OCI-LY3 (cell line): ENCODE measurements at regions not wholly inside any gene's neighbourhood (a gene's known extent, or its start where the extent isn't known, plus 50 kb on each side); places are given as distances from the start of the nearest gene placed in this dataset.

Source experiments
- EZH2phosphoT487 ChIP-seq: fragments of 200-600 bp; shearing (Covaris generic); IDR thresholded peaks from 2 replicates; pipeline ENCODE4 v1.6.1; 2018; ENCODE audit warnings: antibody characterized with exemption, mixed run types, low read depth
- TF ChIP-seq, protein P1 (sequence below): fragments of 200-600, 300-600 bp; sonication (generic); IDR thresholded peaks from 2 replicates; pipeline ENCODE4 v1.5.1; 2014; ENCODE audit warnings: antibody characterized with exemption, low read length, low read depth

DNA sequence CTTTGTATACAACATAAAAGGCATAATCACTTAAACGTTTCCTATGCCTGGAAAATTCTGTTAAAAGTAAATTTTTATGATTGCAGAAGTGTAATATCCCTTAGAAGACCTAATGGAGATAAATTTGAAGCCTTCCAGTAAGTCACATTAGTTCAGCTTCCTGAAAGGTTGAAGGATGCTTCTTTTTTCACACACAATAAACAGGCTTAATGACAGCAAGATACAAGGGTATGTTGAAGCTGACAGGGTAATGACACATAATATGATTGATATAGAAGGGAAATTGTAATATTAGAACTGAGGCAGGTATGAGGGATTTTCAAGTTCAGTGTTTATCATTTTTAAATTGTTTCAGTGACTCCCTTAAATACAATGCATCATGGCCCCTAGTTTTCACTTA is 161.8 kb upstream of the NAALADL2 start:
- TF ChIP-seq, protein P1, sequence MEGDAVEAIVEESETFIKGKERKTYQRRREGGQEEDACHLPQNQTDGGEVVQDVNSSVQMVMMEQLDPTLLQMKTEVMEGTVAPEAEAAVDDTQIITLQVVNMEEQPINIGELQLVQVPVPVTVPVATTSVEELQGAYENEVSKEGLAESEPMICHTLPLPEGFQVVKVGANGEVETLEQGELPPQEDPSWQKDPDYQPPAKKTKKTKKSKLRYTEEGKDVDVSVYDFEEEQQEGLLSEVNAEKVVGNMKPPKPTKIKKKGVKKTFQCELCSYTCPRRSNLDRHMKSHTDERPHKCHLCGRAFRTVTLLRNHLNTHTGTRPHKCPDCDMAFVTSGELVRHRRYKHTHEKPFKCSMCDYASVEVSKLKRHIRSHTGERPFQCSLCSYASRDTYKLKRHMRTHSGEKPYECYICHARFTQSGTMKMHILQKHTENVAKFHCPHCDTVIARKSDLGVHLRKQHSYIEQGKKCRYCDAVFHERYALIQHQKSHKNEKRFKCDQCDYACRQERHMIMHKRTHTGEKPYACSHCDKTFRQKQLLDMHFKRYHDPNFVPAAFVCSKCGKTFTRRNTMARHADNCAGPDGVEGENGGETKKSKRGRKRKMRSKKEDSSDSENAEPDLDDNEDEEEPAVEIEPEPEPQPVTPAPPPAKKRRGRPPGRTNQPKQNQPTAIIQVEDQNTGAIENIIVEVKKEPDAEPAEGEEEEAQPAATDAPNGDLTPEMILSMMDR: no peak
- no peak for TF ChIP-seq EZH2phosphoT487
